Neural progenitor cell (in vitro differentiated cells): ENCODE measurements at regions not wholly inside any gene's neighbourhood (a gene's known extent, or its start where the extent isn't known, plus 50 kb on each side); places are given as distances from the start of the nearest gene placed in this dataset.
A peak's percentile ranks its signal among the peaks of the same experiment; 100 is the strongest.

Experiments used
- DNase-seq: peaks from one replicate; pipeline ENCODE4 v3.0.0-alpha.2; 2016; ENCODE audit warnings: low spot score
- H2AFZ ChIP-seq: fragments of 200-600 bp; sonication (generic); replicated peaks from 2 replicates; pipeline ENCODE4 v1.6.1; 2016; ENCODE audit warnings: antibody characterized with exemption
- H3F3A ChIP-seq: fragments of 200-600 bp; sonication (generic); 2 replicates; pipeline ENCODE4 v1.6.1; 2016; ENCODE audit warnings: antibody characterized with exemption, low read depth
- H3K27ac ChIP-seq: fragments of 200-600 bp; sonication (generic); 2 replicates; pipeline ENCODE4 v1.5.1; 2016; ENCODE audit warnings: mild to moderate bottlenecking
- H3K27me3 ChIP-seq: fragments of 200-600 bp; sonication (generic); 2 replicates; pipeline ENCODE4 v1.6.1; 2016; ENCODE audit warnings: mild to moderate bottlenecking, moderate library complexity
- H3K36me3 ChIP-seq: fragments of 200-600 bp; sonication (generic); 2 replicates; pipeline ENCODE4 v1.5.1; 2016
- H3K4me1 ChIP-seq: fragments of 200-600 bp; sonication (generic); 2 replicates; pipeline ENCODE4 v1.6.1; 2016; ENCODE audit warnings: mixed run types
- H3K4me2 ChIP-seq: fragments of 200-600 bp; sonication (generic); 2 replicates; pipeline ENCODE4 v1.6.1; 2016
- H3K4me3 ChIP-seq: fragments of 200-600 bp; sonication (generic); 2 replicates; pipeline ENCODE4 v1.5.1; 2016
- H3K79me2 ChIP-seq: fragments of 200-600 bp; sonication (generic); 2 replicates; pipeline ENCODE4 v1.6.1; 2016; ENCODE audit warnings: low read depth
- H3K9ac ChIP-seq: fragments of 200-600 bp; sonication (generic); 2 replicates; pipeline ENCODE4 v1.6.1; 2016
- H3K9me3 ChIP-seq: fragments of 200-600 bp; sonication (generic); 2 replicates; pipeline ENCODE4 v1.5.1; 2016; ENCODE audit warnings: low read depth
- H4K20me1 ChIP-seq: fragments of 200-600 bp; sonication (generic); 2 replicates; pipeline ENCODE4 v1.6.1; 2016; ENCODE audit warnings: low read depth
- H3K27ac Mint-ChIP-seq: 3 replicates; pipeline ENCODE4 v1.8.0; 2021; ENCODE audit warnings: mixed read lengths
- H3K27me3 Mint-ChIP-seq: 2 replicates; pipeline ENCODE4 v1.8.0; 2022; ENCODE audit warnings: low read depth, mild to moderate bottlenecking, inconsistent platforms, moderate library complexity, mixed read lengths; ENCODE audit not compliant: insufficient read depth
- H3K36me3 Mint-ChIP-seq: 3 replicates; pipeline ENCODE4 v1.8.0; 2021; ENCODE audit warnings: mixed read lengths
- H3K4me1 Mint-ChIP-seq: 3 replicates; pipeline ENCODE4 v1.8.0; 2021; ENCODE audit warnings: mixed read lengths
- H3K4me3 Mint-ChIP-seq: 3 replicates; pipeline ENCODE4 v1.8.0; 2021; ENCODE audit warnings: mild to moderate bottlenecking, moderate library complexity, mixed read lengths
- H3K9me3 Mint-ChIP-seq: 3 replicates; pipeline ENCODE4 v1.8.0; 2020; ENCODE audit warnings: mixed read lengths
- CTCF ChIP-seq: fragments of 200-600 bp; sonication (generic); IDR thresholded peaks from 2 replicates; pipeline ENCODE4 v1.5.1; 2017; ENCODE audit warnings: antibody characterized with exemption, mild to moderate bottlenecking
- EZH2 ChIP-seq: fragments of 200-600 bp; sonication (generic); IDR thresholded peaks from 2 replicates; pipeline ENCODE4 v1.6.1; 2017; ENCODE audit warnings: antibody characterized with exemption, mild to moderate bottlenecking, moderate library complexity
- EZH2phosphoT487 ChIP-seq: fragments of 200-600 bp; sonication (generic); IDR thresholded peaks from 2 replicates; pipeline ENCODE4 v1.6.1; 2017; ENCODE audit warnings: antibody characterized with exemption

GRCh38 chr7:112665709-112666108 lies 124.5 kb downstream of the TMEM168 start:
- H3K36me3 Mint-ChIP-seq, result no peaks in the 10 kb centered on the region
- no peaks in the 10 kb centered on the region for H3K9me3 ChIP-seq
- H3K27ac Mint-ChIP-seq, result no peak overlapping the region
- no peak overlapping the region for H2AFZ ChIP-seq
- H3K4me1 ChIP-seq, result no peaks in the 10 kb centered on the region
- no peaks in the 10 kb centered on the region for H3K27me3 ChIP-seq
- peaks cover 5% of the 10 kb centered on the region for H3K27me3 Mint-ChIP-seq
- no peaks in the 10 kb centered on the region for H3K79me2 ChIP-seq
- H3K4me1 Mint-ChIP-seq, result peaks cover 10% of the 10 kb centered on the region
- no peak overlapping the region for H3K4me2 ChIP-seq
- no peak overlapping the region for H3K9ac ChIP-seq
- H3K9me3 Mint-ChIP-seq, result no peaks in the 10 kb centered on the region
- peak; percentile 61 for DNase-seq
- no peak for TF ChIP-seq EZH2
- TF ChIP-seq EZH2phosphoT487, result no peak
- peak; percentile 33 for TF ChIP-seq CTCF
- H3K4me3 Mint-ChIP-seq, result no peak overlapping the region
- H4K20me1 ChIP-seq, result no peaks in the 10 kb centered on the region
- H3F3A ChIP-seq, result no peaks in the 10 kb centered on the region
- no peak overlapping the region for H3K27ac ChIP-seq
- no peaks in the 10 kb centered on the region for H3K36me3 ChIP-seq
- H3K4me3 ChIP-seq, result no peak overlapping the region

- no peaks in the 10 kb centered on the region for H3K79me2 ChIP-seq
- H3K27ac Mint-ChIP-seq, result no peak overlapping the region
These were observed 121.6 kb downstream of the TMEM168 start for GRCh38 chr7:112668561-112668960.

GRCh38 chr7:112669306-112669705 lies 120.9 kb downstream of the TMEM168 start:
- Histone ChIP-seq H3K27me3 (no peaks in the 10 kb centered on the region), H2AFZ (no peak overlapping the region), H3K9ac (no peak overlapping the region), H4K20me1 (no peaks in the 10 kb centered on the region), H3K4me1 (peaks cover 5% of the 10 kb centered on the region), H3K79me2 (no peaks in the 10 kb centered on the region), H3K27ac (no peak overlapping the region), H3K9me3 (no peaks in the 10 kb centered on the region), H3F3A (no peaks in the 10 kb centered on the region), H3K36me3 (no peaks in the 10 kb centered on the region), H3K4me2 (no peak overlapping the region), H3K4me3 (no peak overlapping the region)
- TF ChIP-seq EZH2, result no peak
- no peak for TF ChIP-seq EZH2phosphoT487
- no peak for TF ChIP-seq CTCF
- Mint-ChIP-seq H3K4me1 (peaks cover 14% of the 10 kb centered on the region), H3K36me3 (no peaks in the 10 kb centered on the region), H3K9me3 (no peaks in the 10 kb centered on the region), H3K4me3 (no peak overlapping the region), H3K27ac (no peak overlapping the region), H3K27me3 (peaks cover 2% of the 10 kb centered on the region)
- no peak for DNase-seq

More at GRCh38 chr7:112668561-112668960, 121.6 kb downstream of the TMEM168 start:
- Histone ChIP-seq H3K4me1 (no peaks in the 10 kb centered on the region), H3F3A (no peaks in the 10 kb centered on the region), H3K9me3 (no peaks in the 10 kb centered on the region), H3K4me2 (no peak overlapping the region), H2AFZ (no peak overlapping the region), H3K27me3 (no peaks in the 10 kb centered on the region), H3K27ac (no peak overlapping the region), H3K36me3 (no peaks in the 10 kb centered on the region), H4K20me1 (no peaks in the 10 kb centered on the region), H3K4me3 (no peak overlapping the region), H3K9ac (no peak overlapping the region)
- no peak for DNase-seq
- no peaks in the 10 kb centered on the region for H3K36me3 Mint-ChIP-seq
- peaks cover 10% of the 10 kb centered on the region for H3K4me1 Mint-ChIP-seq
- no peaks in the 10 kb centered on the region for H3K9me3 Mint-ChIP-seq
- TF ChIP-seq EZH2 (no peak), CTCF (no peak), EZH2phosphoT487 (no peak)
- H3K4me3 Mint-ChIP-seq, result no peak overlapping the region
- peaks cover 2% of the 10 kb centered on the region for H3K27me3 Mint-ChIP-seq

GRCh38 chr7:112670193-112670592 lies 120.0 kb downstream of the TMEM168 start:
- H3F3A ChIP-seq, result no peaks in the 10 kb centered on the region
- H3K4me1 ChIP-seq, result peaks cover 14% of the 10 kb centered on the region
- Mint-ChIP-seq H3K9me3 (no peaks in the 10 kb centered on the region), H3K4me3 (no peak overlapping the region), H3K36me3 (no peaks in the 10 kb centered on the region), H3K27me3 (peaks cover 2% of the 10 kb centered on the region), H3K27ac (no peak overlapping the region), H3K4me1 (peaks cover 21% of the 10 kb centered on the region)
- H3K27ac ChIP-seq, result no peak overlapping the region
- H3K9ac ChIP-seq, result no peak overlapping the region
- no peaks in the 10 kb centered on the region for H3K9me3 ChIP-seq
- TF ChIP-seq CTCF (no peak), EZH2phosphoT487 (no peak), EZH2 (no peak)
- H3K4me2 ChIP-seq, result no peak overlapping the region
- H3K4me3 ChIP-seq, result no peak overlapping the region
- no peak for DNase-seq
- no peaks in the 10 kb centered on the region for H3K36me3 ChIP-seq
- no peaks in the 10 kb centered on the region for H4K20me1 ChIP-seq
- H3K79me2 ChIP-seq, result no peaks in the 10 kb centered on the region
- H3K27me3 ChIP-seq, result no peaks in the 10 kb centered on the region
- no peak overlapping the region for H2AFZ ChIP-seq
